ENCODE measurements at regions not wholly inside any gene's neighbourhood (a gene's known extent, or its start where the extent isn't known, plus 50 kb on each side); places are given as distances from the start of the nearest gene placed in this dataset.

- TF ChIP-seq TAF1 (IDR thresholded peaks at IDR 0.05; ENCODE audit: low read depth) = no peak
- TF ChIP-seq ZBTB7A (IDR thresholded peaks at IDR 0.05; ENCODE audit: low read depth) = no peak
- no peak for TF ChIP-seq RAD21 (IDR thresholded peaks at IDR 0.05; ENCODE audit: low read depth)
- no peak for TF ChIP-seq TCF12 (IDR thresholded peaks at IDR 0.05; ENCODE audit: low read depth)
Observed at GRCh38 chr6:9334979-9335378, 899.6 kb upstream of the SLC35B3 start.

Data from Ishikawa (cell line).